HG03571 (cell line): ENCODE measurements at regions not wholly inside any gene's neighbourhood (a gene's known extent, or its start where the extent isn't known, plus 50 kb on each side); places are given as distances from the start of the nearest gene placed in this dataset.
"Not testable (repeated sequence)": the region's sequence is repeated elsewhere in the genome, so short reads cannot be mapped to it uniquely, and the experiment has no call there.

ENCODE experiments used
- ATAC-seq: cut with Tn5 transposase; IDR thresholded peaks from one replicate; pipeline ENCODE4 v1.9.1; 2021; ENCODE audit not compliant: unreplicated experiment

GRCh38 chrX:42157923-42158322 is 234.6 kb upstream of the CASK start:
- not testable (repeated sequence) for ATAC-seq

DNA sequence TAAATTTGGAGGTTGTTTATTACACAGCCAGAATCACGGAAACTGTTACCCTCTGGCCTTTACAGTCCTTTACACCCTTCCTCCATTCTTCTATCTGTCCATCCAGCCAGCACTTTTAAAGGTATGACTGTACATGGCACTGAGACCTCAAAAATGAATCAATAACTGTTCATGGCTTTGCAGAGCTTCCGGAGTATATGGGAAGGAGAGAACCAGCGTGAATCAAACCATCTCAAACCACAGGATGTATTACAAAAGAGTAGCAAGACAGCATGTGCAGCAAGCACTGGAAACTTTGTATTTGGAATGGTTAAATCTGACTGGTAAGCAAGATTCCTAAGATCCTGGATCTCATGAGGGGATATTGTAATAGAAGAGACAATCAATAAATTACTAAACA is 228.5 kb upstream of the CASK start:
- ATAC-seq = no peak

- no peak for ATAC-seq
These were observed 226.4 kb upstream of the CASK start for GRCh38 chrX:42149765-42150164.

GRCh38 chrX:42149281-42149680 is 225.9 kb upstream of the CASK start:
- no peak for ATAC-seq

GRCh38 chrX:42143866-42144592 is 220.7 kb upstream of the CASK start:
- no peak for ATAC-seq

DNA sequence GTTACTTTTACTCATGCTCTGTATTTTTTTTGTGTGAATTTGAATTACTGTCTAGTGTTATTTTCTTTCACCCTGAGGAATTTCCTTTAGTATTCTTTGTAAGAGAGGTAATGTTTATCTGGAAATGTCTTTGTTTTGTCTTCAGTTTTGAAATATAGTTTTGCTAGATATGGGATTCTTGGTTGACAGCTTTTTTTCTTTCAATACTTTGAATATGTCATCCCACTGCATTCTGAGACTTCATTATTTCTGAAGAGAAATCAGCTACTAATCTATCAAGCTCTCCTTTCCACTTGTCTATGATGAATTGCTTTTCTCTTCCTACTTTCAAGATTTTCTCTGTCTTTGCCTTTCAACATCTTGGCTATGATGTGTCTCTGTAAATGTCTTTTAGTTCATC is 217.0 kb upstream of the CASK start:
- no peak for ATAC-seq

- no peak for ATAC-seq
These were observed 212.4 kb upstream of the CASK start for GRCh38 chrX:42135583-42136228.

GRCh38 chrX:42131856-42132255 is 208.5 kb upstream of the CASK start:
- no peak for ATAC-seq

DNA sequence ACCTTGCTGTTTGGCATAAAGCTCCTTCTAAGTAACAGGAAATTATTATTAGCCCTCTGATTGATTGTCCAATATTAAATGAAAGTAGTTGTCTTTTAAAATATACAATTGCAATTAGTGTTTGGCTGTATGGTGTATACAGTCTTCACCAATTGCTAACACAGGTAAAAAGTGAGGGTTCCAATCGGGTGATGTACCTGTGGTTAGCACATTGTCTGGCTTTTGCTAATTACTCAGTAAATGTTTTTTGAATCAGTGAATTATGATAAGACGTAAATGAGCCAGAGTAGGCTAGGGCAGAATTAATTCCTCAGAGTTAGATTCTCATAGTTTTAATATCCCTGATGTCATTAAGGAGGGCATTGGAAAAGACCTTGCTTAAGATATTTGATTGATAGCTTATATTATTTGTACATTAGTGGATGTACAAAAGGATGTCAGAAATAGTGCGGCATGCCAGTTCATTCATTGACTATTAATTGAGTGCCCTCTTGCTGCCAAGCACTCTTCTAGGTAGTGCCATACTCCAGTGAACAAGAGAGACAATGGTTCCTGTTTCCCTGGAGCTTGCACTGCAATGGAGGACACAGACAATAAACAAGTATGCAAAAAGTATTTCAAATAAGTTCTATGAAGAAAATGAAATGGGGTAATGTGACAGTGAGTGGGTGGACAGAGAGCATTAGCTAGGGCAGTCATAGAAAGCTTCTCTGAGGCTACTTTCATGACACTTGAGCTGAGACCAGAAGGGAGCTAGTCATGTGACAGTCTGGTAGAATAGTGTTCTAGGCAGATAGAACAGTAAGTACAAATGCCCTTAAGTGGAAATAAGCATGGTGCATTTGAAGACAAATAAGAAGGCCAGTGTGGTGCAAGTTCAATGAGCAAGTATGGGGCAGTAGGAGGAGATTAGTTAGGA is 205.9 kb upstream of the CASK start:
- no peak for ATAC-seq

DNA sequence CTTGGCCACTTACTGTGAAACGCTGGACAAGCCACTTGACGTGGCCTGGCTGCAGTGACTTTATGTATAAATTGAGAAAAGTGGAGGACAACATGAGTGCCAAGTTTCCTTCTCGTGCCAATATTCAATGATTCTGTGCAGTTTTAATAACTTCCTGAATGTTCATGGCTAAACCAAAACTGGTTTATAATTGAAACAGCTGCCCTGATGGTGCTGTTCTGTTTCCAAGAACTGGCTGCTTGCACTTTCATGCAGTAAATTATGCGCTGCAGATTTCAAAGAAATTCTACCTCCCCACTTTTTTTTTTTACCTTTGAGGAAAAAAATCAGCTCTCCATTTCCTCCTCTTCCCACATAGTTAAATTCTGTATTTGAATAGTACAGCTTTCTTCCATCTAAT is 205.2 kb upstream of the CASK start:
- no peak for ATAC-seq

DNA sequence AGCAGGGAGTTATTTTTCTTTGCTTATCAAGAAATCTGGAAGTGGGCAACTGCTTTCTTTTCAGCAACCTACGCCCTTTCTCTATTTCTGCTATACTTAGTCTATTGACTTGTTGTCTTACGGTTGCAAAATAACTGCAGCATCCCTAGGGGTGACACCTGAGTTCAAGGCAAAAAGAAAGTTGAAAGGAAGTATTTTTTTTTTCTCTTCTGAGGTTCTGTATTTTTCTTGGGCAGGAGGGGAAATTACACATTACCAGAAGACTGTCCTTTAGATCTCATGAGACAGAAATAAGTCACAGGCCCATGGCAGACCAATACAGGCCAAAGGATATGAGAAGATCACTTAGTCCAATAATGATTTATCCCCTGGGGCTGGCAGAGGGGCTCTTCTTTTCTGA is 204.7 kb upstream of the CASK start:
- peak; percentile 73 for ATAC-seq

GRCh38 chrX:42127563-42127962 is 204.2 kb upstream of the CASK start:
- no peak for ATAC-seq

- no peak for ATAC-seq
These were observed 200.0 kb upstream of the CASK start for GRCh38 chrX:42123369-42123768.

DNA sequence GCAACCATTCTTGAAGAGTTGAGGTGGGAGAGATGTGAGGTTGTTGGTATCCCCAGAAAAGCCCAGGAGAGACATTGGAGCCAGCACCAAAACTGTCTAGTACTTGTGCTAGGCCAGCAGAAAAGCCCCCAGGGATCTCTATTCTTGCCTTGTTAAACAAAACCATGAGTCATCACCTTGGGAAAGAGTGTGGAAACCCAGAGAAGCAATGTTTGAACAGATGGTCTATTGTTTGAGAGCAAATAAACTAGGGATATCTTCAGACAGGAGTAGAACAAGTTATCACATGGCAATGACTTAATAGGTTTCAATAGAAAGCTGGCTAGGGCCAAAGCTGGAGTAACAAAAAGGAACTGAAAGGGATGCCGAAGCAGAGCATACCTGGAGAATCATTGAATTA is 195.7 kb upstream of the CASK start:
- ATAC-seq = no peak

DNA sequence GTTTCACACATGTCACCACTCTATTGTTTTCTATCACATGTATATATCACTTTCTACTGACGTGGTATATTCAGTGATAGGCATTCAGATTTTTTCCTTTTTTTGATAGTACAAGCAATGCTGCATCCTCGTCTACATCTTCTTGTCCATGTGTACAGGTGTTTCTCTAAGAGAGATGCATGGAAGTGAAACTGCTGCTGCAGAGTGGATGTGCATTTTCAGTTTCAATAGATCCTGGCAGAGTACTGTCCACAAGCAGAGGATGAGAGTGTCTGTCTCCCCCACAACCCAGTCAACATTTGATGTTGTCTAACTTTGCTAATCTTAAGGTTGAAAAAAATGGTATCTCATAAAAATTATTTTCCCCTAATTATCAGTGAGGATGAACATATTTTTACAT is 194.0 kb upstream of the CASK start:
- ATAC-seq = peak; percentile 61

DNA sequence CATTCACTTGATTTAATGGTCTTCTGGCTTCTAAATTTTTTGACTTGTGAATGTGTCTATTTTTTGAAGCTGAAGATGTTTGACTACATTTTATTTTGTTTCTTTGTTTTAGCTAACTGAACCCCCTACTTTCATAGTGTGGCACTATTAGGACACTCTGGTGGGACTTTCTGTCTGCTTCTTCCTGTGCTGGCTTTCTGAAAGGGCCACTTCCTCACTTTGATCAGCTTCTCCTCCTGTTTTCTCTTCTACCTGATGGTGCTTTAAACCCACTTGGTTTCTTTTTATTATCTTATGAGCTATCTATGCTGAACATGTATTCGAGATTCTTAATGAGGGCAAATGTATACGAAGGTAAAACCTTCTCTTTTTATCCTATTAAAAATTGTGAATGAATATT is 186.1 kb upstream of the CASK start:
- ATAC-seq = peak; percentile 51

DNA sequence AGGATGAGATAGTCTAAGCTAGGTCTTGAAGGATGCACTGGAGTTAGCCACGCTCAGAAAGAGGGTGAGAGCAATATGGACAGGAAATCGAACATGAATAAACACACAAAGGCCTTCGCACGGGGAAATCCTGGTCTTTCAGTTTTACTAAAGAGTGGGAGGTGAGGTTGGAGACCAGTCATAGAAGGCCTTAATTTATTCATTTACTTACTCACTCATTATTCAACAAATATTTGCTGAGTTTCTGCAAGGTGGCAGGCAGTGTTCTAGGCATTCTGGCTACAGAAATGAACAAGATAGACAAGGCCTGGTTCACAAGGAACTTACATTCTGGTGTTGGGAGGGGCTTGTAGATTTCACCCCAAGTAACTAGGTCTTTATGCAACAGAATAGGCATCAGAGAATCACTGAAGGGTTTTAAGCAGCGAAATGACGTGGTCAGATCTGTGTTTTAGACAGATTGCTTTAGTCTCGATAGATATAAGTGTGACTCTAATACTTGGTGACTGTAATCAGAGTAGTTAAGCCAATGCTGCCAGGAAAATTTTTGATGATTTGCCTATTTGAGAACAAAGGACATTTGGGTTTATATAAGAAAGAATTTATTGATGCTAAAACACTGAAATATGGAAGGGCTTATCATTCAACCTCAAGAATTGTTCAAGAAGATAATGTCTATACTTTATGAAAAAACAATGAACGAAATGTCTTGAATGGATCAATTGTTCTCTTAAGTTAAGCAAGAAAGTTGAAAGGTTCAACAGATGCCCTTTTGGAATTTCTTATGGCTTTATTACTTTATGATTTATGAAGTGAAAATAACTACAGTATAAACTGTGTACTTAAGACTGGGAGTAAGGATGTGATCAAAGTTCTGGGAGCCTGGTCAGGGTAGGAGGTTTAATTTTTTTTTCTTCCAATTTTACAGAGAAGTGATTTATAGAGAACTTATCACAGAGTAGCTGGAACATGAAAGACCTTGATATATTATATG is 184.4 kb upstream of the CASK start:
- ATAC-seq = peak; percentile 57

GRCh38 chrX:42106556-42106955 is 183.2 kb upstream of the CASK start:
- no peak for ATAC-seq

DNA sequence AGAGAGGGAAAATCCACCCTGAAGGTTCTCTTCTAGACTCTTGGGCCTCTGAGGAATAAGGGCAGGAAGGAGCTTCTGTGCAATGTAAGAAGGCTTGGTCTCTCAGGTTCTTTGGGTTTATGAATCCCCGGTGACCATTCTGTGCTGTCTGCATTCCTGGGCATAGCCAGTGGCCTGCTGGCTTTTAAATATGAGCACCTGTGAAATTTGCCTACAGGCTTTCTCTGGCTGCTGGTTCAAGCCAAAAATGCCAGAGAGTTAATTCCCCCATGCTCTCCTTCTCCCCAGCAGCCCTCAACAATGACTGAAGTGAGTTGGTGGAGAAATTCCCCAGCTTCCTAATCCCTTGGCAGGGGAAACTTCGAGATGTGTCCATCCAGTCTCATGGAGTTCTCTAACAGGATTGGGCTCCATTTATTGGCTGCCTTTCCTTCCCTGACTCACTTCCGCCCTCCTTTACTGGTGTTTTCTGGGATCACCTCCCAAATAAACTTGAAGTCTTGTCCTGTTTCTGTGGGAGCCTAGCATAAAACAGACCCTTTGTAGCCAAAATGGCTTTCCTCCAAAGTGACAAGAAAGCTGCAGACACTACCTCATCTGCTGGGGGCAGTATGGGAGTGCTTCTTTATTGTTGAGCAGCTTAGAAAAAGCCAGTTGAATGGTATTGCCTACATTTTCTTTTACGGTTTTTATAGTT is 179.4 kb upstream of the CASK start:
- no peak for ATAC-seq

DNA sequence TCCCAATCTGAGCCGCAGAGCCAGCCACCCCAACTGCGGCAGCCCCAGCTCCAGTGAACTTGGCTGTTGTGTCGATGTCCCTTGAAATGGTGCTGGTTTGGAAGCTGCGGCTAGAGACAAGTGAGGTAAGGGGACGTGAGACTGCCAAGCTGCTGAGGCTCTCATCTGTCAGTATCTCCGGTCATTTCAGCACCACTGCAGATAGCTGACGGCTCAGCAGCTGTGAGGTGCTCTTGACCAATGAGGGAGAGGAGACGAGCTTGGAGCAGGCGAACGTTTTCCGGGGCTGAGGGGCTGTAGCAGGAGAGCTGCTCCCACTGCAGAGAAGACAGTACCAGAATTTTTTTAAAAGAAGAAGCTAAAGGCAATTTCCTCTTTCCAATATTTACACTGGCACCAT is 175.5 kb upstream of the CASK start:
- ATAC-seq = no peak
